ENCODE measurements at regions not wholly inside any gene's neighbourhood (a gene's known extent, or its start where the extent isn't known, plus 50 kb on each side); places are given as distances from the start of the nearest gene placed in this dataset.
"Not testable (repeated sequence)": the region's sequence is repeated elsewhere in the genome, so short reads cannot be mapped to it uniquely, and the experiment has no call there.

DNA sequence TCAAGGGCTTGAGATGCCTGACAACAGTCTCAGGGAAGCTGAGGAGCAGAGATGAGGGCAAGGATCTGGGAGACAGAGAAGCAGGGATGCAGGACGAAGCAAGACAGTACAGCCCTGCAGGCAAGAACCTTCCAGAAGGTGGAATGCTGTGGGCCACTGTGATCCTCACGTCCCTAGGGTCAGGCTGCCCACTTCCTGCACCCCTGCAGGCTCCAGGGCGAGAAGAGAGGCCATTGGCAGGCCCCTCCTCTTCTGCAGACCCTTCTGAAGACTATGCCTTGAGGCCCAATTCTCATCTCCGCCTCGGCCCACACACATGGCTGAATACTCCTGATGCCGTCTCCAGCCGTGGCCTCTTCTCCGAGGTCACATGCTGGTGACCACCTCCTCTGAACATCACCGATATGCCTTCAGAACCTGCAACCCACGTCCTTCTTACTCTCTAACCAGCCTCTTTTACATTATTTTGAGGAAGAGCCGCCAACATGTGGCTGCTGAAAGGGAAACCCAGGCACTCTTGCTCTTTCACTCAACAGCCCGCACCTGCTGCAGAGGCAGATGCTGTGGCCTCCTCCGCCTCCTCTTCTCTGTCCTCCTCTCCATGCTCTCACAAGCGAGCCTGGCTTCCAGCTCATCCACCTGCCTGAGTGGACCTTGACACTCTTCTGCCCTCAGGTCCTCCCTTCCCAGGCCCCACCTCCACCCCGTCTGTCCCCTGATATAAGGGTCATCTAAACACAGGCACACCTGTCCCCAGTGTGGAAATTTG is 181.5 kb downstream of the IRX2 start:
- DNase-seq (ENCODE audit: low spot score): no peak

DNA sequence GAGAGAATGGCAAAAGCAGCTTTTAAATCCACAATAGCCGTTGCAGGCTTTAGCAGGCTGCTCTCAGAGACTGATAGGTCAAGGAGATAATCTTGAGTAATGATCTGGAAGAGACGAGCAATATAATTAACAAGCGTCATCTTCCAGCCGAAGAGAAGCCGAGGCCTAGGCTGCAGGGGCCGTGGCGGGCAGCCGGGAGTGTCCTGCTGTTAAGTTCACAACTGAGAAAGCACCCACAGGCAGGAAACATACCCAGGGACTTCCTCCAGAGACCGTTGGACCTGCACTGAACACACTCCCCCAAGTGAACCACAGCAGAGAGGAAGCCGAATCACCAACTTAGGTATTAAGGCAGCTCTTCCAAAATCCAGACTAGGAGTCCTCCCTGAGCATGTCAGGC is 182.3 kb downstream of the IRX2 start:
- DNase-seq (ENCODE audit: low spot score): no peak

DNA sequence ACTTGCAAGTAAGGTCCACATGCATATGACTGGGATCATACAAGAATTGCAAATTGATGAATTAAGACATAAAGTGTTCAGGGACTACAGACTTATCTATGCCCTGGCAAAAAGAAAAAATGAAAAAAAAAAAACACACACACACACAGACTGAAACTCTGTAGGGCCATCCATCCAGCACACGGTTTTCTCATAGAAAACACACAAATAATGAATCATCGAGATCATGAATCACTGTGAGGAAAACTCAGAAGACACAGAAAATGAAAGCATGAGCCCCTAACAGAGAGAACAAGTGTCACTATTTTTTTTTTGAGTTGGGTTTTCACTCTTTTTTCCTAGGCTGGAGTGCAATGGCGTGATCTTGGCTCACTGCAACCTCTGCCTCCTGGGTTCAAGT is 185.2 kb downstream of the IRX2 start:
- DNase-seq (ENCODE audit: low spot score): no peak

DNA sequence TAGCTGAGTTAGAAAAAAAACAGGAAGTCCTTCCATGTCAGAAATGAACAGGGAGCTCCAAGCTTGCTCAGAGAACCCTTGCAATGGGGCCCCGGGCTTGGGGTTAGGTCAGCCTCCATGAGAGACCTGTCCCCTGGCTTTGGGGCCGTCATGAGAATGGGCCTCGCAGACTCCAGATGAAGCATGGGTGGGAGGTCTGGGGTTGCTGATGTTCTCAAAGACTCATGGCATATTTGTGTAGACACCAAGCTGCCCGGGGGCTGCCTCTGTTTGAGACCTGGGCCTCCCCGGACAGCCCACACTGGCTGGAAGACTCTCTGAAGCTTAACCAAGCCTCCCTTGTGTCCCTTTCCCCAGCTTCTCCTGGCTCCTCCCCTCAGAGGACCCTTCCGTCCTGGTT is 186.3 kb downstream of the IRX2 start:
- DNase-seq (ENCODE audit: low spot score): no peak

DNA sequence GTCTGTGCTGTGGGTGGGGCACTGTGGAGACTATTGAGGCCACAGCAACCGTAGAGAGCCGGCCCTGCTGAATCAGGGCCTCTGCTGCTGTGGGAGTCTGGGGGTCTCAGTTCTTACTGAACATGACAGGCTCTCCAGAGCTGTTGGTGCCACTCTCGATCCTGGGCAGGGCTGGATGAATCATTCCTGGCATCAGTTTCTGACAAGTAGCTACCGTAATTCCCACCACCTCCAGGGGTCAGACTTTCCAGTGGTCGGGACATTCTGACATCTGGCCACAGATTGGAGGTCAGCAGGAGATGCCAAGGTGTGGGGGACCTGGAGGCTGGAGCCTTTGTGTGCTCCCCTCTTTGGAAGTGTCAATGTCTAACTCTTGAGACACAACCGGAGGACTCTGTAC is 188.4 kb downstream of the IRX2 start:
- no peak for DNase-seq (ENCODE audit: low spot score)

DNA sequence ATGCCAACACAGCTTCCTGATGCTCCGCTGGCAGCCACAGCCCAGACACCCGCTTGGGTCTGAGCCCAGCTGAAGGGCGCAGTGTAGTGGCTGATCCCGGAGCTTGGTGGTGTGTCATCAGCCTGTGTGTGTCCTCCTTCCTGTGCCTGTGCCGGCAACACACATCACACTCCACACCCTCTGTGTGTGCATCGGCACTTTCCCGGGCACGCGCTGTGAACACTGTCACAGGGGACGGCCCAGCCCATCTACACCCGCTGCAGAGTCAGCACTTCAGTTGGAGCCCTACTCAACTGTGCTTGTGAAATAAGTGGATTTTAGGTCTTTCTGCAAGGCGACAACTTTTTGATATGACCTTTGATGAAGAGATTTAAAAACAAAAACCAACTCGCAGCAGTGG is 189.4 kb downstream of the IRX2 start:
- no peak for DNase-seq (ENCODE audit: low spot score)

DNA sequence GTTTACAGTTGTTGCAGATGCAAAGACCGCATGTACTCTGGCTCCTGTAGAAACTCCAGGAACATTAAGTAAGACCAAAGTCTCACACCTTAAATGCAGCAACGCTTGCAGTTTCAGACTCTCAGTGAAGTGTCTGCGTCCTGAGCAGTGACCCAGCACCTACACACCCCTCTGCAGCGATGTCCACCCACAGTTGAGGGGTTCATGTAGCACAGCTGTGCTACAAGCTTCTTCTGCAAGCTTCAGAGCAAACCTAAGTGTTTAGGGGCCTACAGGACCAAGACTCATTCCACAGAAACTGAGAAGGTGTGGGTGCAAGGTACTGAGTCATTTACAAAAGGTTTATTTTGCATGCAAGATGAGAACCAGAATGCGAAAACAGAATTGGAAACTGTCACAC is 191.0 kb downstream of the IRX2 start:
- no peak for DNase-seq (ENCODE audit: low spot score)

DNA sequence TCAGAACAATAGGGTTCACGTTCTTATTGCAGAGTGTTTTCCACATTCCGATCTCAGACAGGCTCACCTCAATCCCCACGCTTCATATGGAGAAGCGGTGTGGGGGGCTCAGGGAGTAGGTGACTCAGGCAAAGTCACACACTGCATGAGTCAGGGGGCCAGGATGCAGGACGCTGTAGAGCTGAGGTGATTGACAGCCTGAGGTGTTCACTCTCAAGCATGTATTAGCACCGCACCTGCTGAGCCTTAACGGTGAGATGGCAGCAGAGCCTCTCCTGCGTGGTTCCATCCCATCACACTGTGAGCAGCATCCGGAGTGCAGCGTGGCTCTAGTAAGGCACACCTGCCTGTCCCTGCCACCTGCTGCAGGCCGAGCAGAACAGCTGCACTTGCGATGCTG is 194.0 kb downstream of the IRX2 start:
- DNase-seq (ENCODE audit: low spot score): no peak

DNA sequence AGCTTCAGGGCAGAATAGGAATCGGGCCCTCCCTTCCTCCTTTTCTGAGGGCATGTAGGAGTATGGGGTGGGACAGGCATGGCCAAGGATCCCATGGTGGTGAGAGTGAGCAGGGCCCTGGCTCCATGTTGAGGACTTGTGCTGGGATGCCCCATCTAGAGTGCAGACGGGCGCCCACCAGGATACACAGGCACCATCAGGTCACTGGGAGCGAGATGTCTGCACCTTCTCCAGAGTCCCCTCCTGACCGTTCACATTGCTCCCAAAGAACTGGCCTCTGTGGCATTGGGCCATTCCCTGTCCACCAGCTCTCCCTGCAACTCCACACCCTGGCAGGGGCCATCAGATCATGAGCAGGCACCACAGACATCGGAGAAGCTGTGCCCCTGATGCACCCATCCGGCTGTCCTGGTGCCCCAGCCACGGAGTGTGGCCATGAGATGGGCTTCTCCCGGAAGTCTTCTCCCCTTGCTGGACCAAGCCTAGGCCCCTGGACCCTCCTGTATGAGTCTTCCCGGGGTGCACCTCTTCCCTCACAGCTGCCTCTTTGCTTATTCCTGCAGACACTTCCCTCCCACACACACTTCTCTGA is 195.0 kb downstream of the IRX2 start:
- no peak for DNase-seq (ENCODE audit: low spot score)

DNA sequence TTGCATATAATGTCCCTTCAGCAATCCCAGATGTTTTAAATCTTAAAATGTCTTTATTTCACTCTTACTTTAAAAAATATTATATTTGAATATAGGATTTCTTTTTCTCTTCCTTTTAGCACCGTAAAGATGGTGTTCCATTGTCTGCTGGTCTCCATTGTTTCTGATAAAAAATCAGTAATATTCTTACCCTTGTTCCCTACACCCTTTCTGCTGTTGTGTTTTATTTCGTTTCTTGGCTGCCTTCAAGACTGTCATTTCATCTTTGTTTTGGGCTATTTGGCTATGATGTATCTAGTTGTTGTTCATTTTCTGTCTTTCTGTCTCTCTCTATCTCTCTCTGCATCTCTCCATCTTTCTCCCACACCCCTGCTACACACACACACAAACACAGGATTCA is 197.9 kb downstream of the IRX2 start:
- no peak for DNase-seq (ENCODE audit: low spot score)

DNA sequence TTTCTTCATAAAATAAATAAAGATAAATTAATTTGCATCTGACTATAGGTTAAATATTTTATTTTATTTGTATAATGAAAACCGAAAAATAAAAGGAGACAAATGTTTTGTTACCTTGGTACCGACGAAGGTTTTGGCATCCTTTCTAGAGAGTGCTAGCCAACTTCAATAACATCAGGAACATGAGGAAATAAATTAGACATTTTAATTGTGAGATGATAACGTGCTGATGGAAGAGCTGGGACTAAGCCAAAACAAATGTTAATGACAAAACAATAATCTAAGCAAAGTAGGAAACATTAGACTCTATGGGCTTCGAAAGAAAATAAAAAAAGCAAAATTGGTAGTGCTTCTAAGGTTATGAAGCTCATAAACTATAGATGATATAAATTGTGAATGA is 201.0 kb downstream of the IRX2 start:
- no peak for DNase-seq (ENCODE audit: low spot score)

DNA sequence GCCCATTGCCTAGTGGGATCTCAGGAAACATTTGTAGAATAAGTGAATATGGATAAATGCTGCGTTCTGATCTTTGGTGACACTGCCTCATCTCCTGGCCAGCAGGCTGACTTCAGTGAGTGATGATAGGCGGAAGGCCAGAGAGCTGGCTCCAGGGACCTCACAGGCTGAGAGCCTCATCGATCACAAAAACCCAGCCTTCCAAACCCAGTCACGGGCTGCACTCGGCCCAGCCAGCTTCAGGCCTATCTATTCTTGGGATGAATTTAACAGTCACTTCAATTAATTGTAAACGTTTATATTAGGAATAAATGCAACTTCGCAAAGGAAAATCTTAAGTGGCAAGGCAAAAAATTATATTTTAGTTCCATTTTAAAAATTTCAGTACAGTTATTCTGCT is 201.6 kb downstream of the IRX2 start:
- no peak for DNase-seq (ENCODE audit: low spot score)

DNA sequence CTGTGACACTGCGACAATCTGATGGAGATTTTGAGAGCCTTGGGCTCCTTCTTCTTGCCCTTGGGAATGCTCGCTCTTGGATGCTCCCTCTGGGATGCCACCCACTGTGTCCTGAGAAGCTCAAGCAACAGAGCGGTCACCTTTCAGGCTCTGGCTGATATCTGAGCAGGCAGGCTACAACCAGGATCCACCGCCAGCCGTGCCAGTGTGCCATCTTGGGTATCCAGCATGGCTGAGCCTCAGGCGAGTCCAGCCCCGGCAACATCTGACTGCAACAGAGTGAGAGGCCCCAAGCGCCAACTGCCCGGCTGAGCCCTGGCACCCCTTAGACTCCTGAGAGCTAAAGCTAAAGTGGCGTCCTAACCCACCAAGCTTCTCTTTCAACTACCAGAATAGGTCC is 202.1 kb downstream of the IRX2 start:
- no peak for DNase-seq (ENCODE audit: low spot score)

DNA sequence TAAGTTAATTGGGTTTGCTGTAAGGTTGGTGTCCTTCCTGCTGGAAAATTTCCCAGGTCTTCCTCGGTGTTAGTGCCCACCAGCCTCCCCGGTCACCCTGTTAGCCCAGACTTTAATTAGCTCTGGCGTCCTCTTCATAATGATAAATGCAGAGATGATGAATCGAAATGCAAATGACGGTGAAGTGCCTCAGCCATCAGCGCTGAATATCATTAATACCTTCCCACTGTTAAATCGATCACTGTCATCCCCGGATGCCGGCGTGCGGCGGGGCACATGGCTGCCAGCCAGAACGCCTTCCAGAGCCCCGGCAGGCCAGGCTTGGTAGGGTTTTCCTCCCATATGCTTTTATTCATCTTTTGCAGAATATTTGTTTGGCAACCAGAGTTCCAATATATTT is 204.5 kb downstream of the IRX2 start:
- no peak for DNase-seq (ENCODE audit: low spot score)

DNA sequence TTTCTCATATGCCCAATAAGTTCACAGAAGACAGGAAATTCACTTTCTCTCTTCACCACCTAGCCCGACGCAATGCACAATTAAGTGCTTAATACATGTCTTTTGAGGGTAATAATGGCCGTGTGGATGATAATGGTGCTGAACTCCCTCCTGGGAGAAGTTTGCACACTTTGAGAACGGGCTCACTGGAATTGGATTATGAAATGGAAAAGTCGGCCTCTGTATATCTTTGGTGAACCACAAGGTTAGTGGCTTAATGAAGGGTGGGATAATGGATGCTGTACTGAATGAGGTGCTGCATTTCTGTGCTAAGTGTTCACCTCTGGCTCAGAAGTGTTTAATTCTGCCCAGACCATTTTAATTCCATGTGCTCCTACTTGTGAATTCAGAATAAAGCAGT is 207.5 kb downstream of the IRX2 start:
- DNase-seq (ENCODE audit: low spot score): no peak

DNA sequence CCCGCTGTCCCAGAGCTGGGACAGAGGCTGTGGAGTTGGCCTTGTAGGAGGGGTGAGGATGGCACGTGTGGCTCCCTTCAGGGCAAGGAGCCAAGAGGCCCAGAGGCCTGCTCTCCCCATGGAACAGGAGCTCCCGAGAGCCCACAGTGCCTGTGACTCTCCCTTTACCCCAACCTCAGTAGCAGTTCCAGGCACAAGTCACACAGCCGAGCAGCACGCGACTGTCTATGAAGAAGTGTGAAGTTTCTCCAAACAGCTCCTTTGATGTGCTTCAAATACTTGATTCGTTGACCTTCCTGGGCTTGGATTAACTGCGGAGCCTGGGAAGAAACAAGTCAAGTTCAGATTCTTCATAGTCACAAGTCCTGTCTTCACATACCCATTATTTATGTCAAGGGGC is 208.7 kb downstream of the IRX2 start:
- no peak for DNase-seq (ENCODE audit: low spot score)

DNA sequence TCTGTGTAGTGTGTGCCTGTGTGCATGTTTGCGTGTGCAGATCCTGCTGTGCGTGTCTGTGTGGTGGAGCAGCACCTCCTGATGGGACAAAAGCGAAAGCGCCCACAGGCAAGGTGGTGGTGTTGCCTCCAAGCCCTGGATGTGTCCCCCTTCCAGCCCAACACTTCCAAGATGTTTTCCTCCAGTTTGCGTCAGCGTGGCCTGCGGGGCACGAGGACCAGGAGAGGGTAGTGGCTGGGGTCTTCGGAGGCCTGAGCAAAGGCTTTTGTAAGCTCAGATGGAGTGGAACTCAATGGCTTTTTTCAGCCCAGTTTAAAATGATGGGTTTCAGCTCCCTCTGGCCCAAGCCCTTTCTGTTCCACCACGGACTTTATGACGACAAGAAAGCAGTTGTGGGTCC is 209.5 kb downstream of the IRX2 start:
- no peak for DNase-seq (ENCODE audit: low spot score)

DNA sequence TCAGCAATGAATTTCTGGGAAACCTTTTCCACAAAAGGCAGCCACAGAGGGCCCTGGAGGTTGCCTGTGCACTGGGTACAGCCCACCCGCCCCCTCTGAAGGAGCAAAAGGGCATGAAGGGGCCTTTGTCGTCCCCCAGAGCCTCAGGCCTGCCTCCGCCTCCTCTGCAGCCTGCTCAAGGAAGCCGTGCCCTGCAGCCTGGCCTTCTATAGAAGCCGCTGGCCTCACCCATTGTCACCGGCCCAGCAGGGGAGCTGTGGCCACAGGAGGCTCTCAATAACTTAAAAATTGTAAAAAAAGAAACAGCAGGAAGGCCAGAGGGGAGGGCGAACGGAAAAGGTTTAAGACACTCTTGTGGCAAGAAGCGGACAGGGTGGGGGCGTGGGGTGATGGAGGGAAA is 213.3 kb downstream of the IRX2 start:
- DNase-seq (ENCODE audit: low spot score): no peak

DNA sequence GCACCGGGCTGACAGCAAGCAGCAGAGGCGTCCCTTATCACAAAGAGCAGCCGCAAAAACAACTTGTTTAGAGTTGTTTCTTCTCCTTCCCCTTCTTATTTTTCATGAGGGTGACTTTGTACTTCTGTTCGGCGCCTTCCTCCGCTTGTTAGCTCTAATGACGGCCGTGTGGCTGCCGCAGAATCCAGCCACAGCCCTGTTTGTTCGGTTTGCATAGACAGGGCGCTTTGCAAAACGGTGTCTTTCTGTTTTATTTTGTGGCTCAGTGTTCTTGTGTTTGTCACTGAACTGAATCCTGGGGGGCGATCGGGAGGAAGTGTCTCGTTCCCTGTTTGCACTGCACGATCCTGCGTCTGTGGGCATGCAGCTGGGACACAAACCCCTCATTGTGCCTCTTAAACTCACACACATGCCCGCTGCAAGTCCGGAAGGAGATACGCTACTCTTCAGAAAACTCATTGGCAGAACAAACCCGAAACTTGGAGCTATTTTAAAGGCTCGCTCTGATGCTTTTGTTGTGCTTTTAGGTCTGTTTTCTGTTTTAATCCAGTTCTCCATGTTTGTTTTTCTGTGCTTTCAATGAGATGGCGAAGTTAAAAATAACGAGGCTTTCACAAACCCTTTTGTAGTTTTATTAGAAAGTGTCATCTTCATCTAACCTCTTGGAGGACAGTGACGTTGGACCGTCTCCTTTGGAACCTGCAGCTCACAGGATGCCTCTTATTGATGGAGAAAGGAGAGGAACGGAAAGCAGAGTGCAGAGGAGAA is 213.9 kb downstream of the IRX2 start:
- DNase-seq (ENCODE audit: low spot score): no peak

DNA sequence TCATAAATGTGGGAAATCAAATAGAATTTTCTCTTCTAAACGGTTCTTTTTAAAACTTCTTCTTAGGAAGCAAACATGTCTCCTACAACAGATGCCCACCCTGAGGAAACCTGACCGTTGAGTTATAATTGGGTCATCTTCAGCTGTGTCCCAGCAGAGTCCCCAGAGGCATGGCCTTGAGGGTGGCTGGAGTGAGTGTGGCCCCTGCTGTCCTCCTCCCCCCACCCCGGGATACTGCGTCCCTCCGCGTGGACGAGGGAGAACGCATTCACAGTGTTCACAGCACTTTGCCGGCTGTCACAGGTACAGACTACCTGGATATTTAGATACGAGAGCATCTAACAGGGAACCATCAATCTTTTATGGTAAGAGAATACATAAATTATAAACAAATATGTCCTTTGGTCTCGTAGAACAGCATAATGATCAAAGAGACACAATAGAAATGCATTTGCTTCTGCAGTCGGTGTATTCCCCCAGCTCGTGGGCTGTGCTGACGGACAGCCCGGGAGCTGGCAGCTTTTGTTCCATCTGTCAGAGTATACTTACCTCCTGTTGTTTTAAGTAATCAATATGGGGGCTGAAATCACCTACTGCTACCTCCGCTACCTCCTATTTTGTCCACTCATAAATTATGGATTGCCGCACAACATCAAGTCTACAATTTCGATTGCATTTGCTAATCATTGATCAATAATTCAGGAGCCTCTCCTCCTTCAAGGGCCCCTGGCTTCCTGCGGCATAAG is 214.7 kb downstream of the IRX2 start:
- no peak for DNase-seq (ENCODE audit: low spot score)

DNA sequence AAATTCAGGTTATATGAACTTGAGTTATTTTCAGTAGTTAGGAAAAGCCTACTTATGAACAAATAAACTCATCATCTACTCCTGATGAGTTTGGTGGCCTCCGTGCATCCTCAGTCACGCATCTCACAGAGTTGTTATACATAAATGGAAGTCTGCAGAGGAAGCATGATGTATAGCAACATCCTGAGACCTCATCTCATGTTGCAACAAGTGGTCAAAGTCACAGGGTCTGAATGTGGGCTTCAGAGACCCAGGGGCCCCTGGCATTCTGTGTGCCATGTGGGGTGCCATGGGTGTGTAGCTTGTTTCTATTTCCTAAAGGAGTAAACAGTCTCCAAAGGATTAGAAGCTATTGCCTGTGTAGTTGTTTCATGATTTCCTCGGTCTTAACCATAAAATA is 216.5 kb downstream of the IRX2 start:
- DNase-seq (ENCODE audit: low spot score): no peak

DNA sequence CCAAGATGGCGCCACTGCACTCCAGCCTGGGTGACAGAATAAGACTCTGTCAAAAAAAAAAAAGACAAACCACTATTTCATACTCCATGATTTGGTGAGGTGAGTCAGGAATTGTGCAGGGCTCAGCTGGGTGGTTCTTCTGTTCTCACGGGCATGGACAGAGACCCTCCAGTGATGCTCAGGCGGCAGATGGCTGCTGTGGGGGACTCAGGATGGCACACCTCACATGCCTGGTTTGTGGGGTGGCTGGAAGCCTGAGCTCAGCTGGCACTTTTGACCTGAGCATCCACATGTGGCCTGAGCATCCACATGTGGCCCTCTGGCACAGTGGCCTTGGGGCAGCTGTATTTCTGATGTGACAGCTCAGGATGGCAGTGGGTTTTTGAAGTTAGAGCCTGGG is 217.2 kb downstream of the IRX2 start:
- DNase-seq (ENCODE audit: low spot score): no peak

DNA sequence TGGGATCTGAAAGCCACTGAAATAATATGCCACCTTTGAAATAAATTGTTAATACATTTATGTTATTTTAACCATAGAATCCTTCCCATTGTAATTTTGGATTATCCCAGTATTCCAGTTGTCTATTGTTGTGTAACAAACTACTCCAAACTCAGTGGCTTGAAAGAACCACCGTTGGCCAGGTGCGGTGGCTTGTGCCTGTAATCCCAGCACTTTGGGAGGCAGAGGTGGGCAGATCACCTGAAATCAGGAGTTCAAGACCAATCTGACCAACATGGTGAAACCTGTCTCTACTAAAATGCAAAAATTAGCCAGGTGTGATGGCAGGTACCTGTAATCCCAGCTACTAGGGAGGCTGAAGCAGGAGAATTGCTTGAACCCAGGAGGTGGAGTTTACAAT is 217.6 kb downstream of the IRX2 start:
- not testable (repeated sequence) for DNase-seq (ENCODE audit: low spot score)

All from A172 (cell line).